ENCODE measurements at regions not wholly inside any gene's neighbourhood (a gene's known extent, or its start where the extent isn't known, plus 50 kb on each side); places are given as distances from the start of the nearest gene placed in this dataset.

DNA sequence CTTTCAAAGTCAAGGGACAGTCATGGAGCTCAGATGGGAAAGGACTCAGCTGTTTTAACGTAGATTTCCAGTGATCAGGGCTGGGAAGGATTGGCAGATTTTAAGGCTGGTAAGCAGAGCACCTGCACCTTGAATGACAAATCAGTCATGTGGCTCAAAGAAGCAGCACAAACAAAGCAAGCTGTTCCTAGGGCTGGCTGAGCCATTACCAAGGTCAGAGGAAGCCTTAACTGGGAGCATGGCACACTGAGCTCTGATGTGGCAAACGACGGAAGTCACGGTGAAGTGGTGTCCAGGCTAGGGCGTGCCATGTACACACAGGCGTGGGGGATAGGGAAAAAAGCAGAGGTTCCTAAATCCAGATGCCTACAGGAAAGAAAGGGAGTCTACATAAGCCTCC lies 84.6 kb upstream of the PFN2 start:
- no peak overlapping the region for H3K4me3 ChIP-seq (ENCODE audit: low read depth, low read length)
- no peak for TF ChIP-seq CTCF (IDR thresholded peaks at IDR 0.05; ENCODE audit: low read depth, low read length)

- no peak for TF ChIP-seq CTCF (IDR thresholded peaks at IDR 0.05; ENCODE audit: low read depth, low read length)
- H3K4me3 ChIP-seq (ENCODE audit: low read depth, low read length) = no peak overlapping the region
These were observed 83.9 kb upstream of the PFN2 start for GRCh38 chr3:150054635-150055034.

DNA sequence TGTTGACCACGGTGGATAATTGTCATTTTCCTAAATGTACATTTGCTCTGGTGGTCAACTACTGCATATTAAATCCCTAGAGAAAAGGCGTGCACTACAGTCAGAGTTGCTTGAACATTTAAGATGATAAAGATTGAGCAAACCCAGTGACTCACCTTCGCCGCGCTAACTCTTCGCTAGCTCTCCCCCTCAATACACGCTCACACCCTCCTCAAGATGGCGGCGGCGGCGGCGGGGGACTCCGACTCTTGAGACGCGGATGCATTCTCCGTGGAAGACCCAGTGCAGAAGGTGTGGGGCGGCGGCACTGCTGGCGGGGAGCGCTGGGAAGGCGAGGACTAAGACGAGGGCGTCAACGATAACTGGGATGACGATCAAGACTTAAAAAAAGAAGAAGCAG lies 79.8 kb upstream of the PFN2 start:
- TF ChIP-seq CTCF (IDR thresholded peaks at IDR 0.05; ENCODE audit: low read depth, low read length) = no peak
- no peak overlapping the region for H3K4me3 ChIP-seq (ENCODE audit: low read depth, low read length)

GRCh38 chr3:150049317-150049716 lies 78.6 kb upstream of the PFN2 start:
- TF ChIP-seq CTCF (IDR thresholded peaks at IDR 0.05; ENCODE audit: low read depth, low read length) = no peak
- no peak overlapping the region for H3K4me3 ChIP-seq (ENCODE audit: low read depth, low read length)

DNA sequence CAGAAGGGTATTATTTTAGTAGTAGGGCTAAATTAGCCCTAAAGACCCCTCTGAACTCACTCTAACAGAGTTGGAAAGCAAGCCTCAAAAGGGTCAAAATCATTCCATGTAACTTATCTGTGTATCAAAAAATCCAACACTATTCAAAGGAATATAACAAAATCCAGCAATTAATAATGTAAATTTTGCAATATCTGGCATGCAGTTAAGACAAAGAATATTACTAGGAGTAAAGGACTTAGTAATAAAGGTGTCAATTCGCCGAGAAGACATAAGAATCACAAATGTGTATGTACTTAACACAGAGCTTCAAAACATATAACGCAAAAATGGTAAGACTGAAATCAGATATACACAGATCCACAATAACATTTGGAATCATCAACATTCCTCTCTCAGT lies 71.2 kb upstream of the PFN2 start:
- TF ChIP-seq CTCF (IDR thresholded peaks at IDR 0.05; ENCODE audit: low read depth, low read length) = no peak
- H3K4me3 ChIP-seq (ENCODE audit: low read depth, low read length) = no peak overlapping the region

DNA sequence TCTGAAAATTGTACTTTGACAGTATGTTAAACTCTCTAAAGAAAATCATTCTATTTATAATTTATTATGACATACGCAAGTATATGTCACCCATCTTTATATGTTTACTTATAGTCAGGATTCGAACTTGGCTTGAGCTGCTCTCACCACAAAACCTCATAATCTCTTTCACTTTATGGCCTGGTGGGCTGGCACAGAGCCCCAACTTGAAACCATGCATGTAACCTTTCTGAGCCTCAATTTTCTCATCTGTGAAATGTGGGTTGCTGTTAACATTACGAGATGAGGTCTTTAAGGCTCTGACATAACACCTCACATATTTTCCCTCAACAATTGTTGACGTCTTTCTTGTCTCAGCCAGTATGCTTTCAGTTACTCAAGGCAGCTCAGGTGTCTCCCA lies 69.4 kb upstream of the PFN2 start:
- no peak overlapping the region for H3K4me3 ChIP-seq (ENCODE audit: low read depth, low read length)
- no peak for TF ChIP-seq CTCF (IDR thresholded peaks at IDR 0.05; ENCODE audit: low read depth, low read length)

DNA sequence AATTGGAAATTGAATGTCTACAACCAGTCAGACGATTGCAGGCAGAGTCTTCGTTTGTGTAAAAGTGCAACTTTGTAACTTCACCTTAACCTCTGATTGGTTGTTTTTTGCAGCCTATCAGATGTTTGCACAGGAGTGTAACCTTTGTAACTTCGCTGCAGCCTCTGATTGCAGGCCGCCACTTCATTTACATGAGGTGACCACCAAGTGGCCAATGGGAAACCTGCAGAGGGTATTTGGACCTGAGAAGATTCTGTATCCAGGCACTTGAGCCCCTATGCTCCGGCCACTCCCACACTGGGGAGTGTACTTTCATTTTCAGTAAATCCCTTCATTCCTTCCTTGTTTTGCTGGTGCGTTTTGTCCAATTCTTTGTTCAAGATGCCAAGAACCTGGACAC lies 68.1 kb upstream of the PFN2 start:
- no peak for TF ChIP-seq CTCF (IDR thresholded peaks at IDR 0.05; ENCODE audit: low read depth, low read length)
- H3K4me3 ChIP-seq (ENCODE audit: low read depth, low read length) = no peak overlapping the region

All from WI38 (cell line).